GM19467 (cell line): ENCODE measurements at regions not wholly inside any gene's neighbourhood (a gene's known extent, or its start where the extent isn't known, plus 50 kb on each side); places are given as distances from the start of the nearest gene placed in this dataset.
"Not testable (repeated sequence)": the region's sequence is repeated elsewhere in the genome, so short reads cannot be mapped to it uniquely, and the experiment has no call there.

Experiments used
- ATAC-seq: cut with Tn5 transposase; IDR thresholded peaks from one replicate; pipeline ENCODE4 v1.9.1; 2021; ENCODE audit warnings: mild to moderate bottlenecking, moderate library complexity; ENCODE audit not compliant: unreplicated experiment

GRCh38 chr1:102687383-102687782 lies 420.9 kb downstream of the COL11A1 start:
- no peak for ATAC-seq

- no peak for ATAC-seq
Measured at GRCh38 chr1:102661481-102661880, 446.8 kb downstream of the COL11A1 start.

- not testable (repeated sequence) for ATAC-seq
Measured at GRCh38 chr1:102659876-102660483, 448.3 kb downstream of the COL11A1 start.

- ATAC-seq = no peak
Measured at GRCh38 chr1:102655034-102655433, 453.3 kb downstream of the COL11A1 start.

GRCh38 chr1:102640872-102641271 lies 467.4 kb downstream of the COL11A1 start:
- ATAC-seq = no peak

GRCh38 chr1:102640312-102640711 lies 468.0 kb downstream of the COL11A1 start:
- ATAC-seq = no peak

- ATAC-seq = no peak
Measured at GRCh38 chr1:102631691-102632090, 476.6 kb downstream of the COL11A1 start.

GRCh38 chr1:102630041-102630440 lies 478.3 kb downstream of the COL11A1 start:
- ATAC-seq = no peak

GRCh38 chr1:102628109-102628613 lies 480.2 kb downstream of the COL11A1 start:
- no peak for ATAC-seq

- no peak for ATAC-seq
Measured at GRCh38 chr1:102627145-102627544, 481.2 kb downstream of the COL11A1 start.

- no peak for ATAC-seq
Measured at GRCh38 chr1:102615896-102616295, 492.4 kb downstream of the COL11A1 start.

GRCh38 chr1:102595106-102595505 lies 513.2 kb downstream of the COL11A1 start:
- ATAC-seq = no peak

GRCh38 chr1:102593276-102593675 lies 515.0 kb downstream of the COL11A1 start:
- ATAC-seq = no peak

- ATAC-seq = no peak
Measured at GRCh38 chr1:102588536-102588935, 519.8 kb downstream of the COL11A1 start.

- ATAC-seq = no peak
Measured at GRCh38 chr1:102586022-102586421, 522.3 kb downstream of the COL11A1 start.

GRCh38 chr1:102580806-102581205 lies 527.5 kb downstream of the COL11A1 start:
- no peak for ATAC-seq

- no peak for ATAC-seq
Measured at GRCh38 chr1:102578804-102579203, 529.5 kb downstream of the COL11A1 start.

- no peak for ATAC-seq
Measured at GRCh38 chr1:102572637-102573036, 535.7 kb downstream of the COL11A1 start.

- ATAC-seq = no peak
Measured at GRCh38 chr1:102566182-102566581, 542.1 kb downstream of the COL11A1 start.

GRCh38 chr1:102562380-102562779 lies 545.9 kb downstream of the COL11A1 start:
- no peak for ATAC-seq

GRCh38 chr1:102550729-102551384 lies 554.1 kb upstream of the OLFM3 start:
- ATAC-seq = no peak

- ATAC-seq = no peak
Measured at GRCh38 chr1:102546251-102546650, 549.5 kb upstream of the OLFM3 start.
